ENCODE measurements at regions not wholly inside any gene's neighbourhood (a gene's known extent, or its start where the extent isn't known, plus 50 kb on each side); places are given as distances from the start of the nearest gene placed in this dataset.

GRCh38 chr14:24692382-24693352, 58.7 kb upstream of the GZMB start:
- FAIRE-seq, result peak; percentile 96

GRCh38 chr14:24690492-24690891, 56.5 kb upstream of the GZMB start:
- FAIRE-seq, result no peak

- no peak for FAIRE-seq
These were observed 54.2 kb upstream of the GZMB start for GRCh38 chr14:24688030-24688658.

Measured in A204.1 (cell line).